Naive thymus-derived CD4-positive, alpha-beta T cell (primary cell): ENCODE measurements at regions not wholly inside any gene's neighbourhood (a gene's known extent, or its start where the extent isn't known, plus 50 kb on each side); places are given as distances from the start of the nearest gene placed in this dataset.

Source experiments
- ATAC-seq: fragments of 150-1000 bp; cut with Tn5 transposase; 2 replicates; pipeline ENCODE4 v1.10.0; 2021; ENCODE audit warnings: mild to moderate bottlenecking, moderate library complexity
- CTCF ChIA-PET: fragments of 350-600 bp; sonication (Branson Sonifier 250); formaldehyde crosslinking; loops from one replicate; lab custom pipeline; 2021; ENCODE audit warnings: antibody characterized with exemption; lab: Charles Lee
- POLR2A ChIA-PET: fragments of 350-600 bp; sonication (Branson Sonifier 250); formaldehyde crosslinking; loops from one replicate; lab custom pipeline; 2021; ENCODE audit warnings: antibody characterized with exemption, inconsistent platforms; lab: Charles Lee
- DNase-seq, 9 donors: peaks; one replicate each; pipeline versions ENCODE4 v3.0.0 to v3.0.0-alpha.2; 2020 to 2022; ENCODE audit warnings: mixed read lengths in 1 of 9
- H3K27ac ChIP-seq: one replicate; pipeline ENCODE4 v1.7.0; 2013; ENCODE audit warnings: mild to moderate bottlenecking, low read depth, low read length, moderate library complexity
- H3K27me3 ChIP-seq, 2 donors: one replicate each; pipeline ENCODE4 v1.7.0; 2013; ENCODE audit warnings: low read length in 2 of 2, mild to moderate bottlenecking in 2 of 2, moderate library complexity in 2 of 2; ENCODE audit not compliant: control insufficient read depth in 2 of 2, insufficient read depth in 2 of 2
- H3K36me3 ChIP-seq, 3 experiments: 1 replicate in 2 of 3; 2 replicates in 1 of 3; pipeline ENCODE4 v1.7.0; 2013; ENCODE audit warnings: low read length in 3 of 3, mild to moderate bottlenecking in 3 of 3, moderate library complexity in 1 of 3; ENCODE audit not compliant: insufficient read depth in 3 of 3, control insufficient read depth in 2 of 3
- H3K4me1 ChIP-seq, 2 donors: one replicate each; pipeline ENCODE4 v1.7.0; 2013; ENCODE audit warnings: low read length in 2 of 2, mild to moderate bottlenecking in 2 of 2, moderate library complexity in 1 of 2; ENCODE audit not compliant: control insufficient read depth in 2 of 2, insufficient read depth in 2 of 2
- H3K4me3 ChIP-seq: 2 replicates; pipeline ENCODE4 v1.7.0; 2013; ENCODE audit warnings: mild to moderate bottlenecking, low read length
- H3K9me3 ChIP-seq, 3 experiments: 1 replicate in 2 of 3; 2 replicates in 1 of 3; pipeline ENCODE4 v1.7.0; 2013; ENCODE audit warnings: low read length in 3 of 3; ENCODE audit not compliant: control insufficient read depth in 2 of 3
- H3K27ac Mint-ChIP-seq, 9 donors: one replicate each; pipeline ENCODE4 v1.8.0; 2020 to 2022; ENCODE audit warnings: mixed read lengths in 9 of 9, mild to moderate bottlenecking in 8 of 9, moderate library complexity in 5 of 9, inconsistent platforms in 2 of 9
- H3K27me3 Mint-ChIP-seq, 5 donors: one replicate each; pipeline ENCODE4 v1.8.0; 2021 to 2022; ENCODE audit warnings: mixed read lengths in 5 of 5, mild to moderate bottlenecking in 1 of 5
- H3K36me3 Mint-ChIP-seq, 5 donors: one replicate each; pipeline ENCODE4 v1.8.0; 2020 to 2022; ENCODE audit warnings: mixed read lengths in 5 of 5, mild to moderate bottlenecking in 3 of 5, inconsistent platforms in 1 of 5
- H3K4me1 Mint-ChIP-seq, 7 donors: one replicate each; pipeline ENCODE4 v1.8.0; 2020 to 2022; ENCODE audit warnings: mixed read lengths in 7 of 7, mild to moderate bottlenecking in 3 of 7, inconsistent platforms in 1 of 7
- H3K4me3 Mint-ChIP-seq, 10 donors: one replicate each; pipeline ENCODE4 v1.8.0; 2020 to 2022; ENCODE audit warnings: mild to moderate bottlenecking in 10 of 10, mixed read lengths in 10 of 10, moderate library complexity in 6 of 10, inconsistent platforms in 2 of 10
- H3K9me3 Mint-ChIP-seq, 11 donors: one replicate each; pipeline ENCODE4 v1.8.0; 2020 to 2022; ENCODE audit warnings: mixed read lengths in 11 of 11, mild to moderate bottlenecking in 4 of 11, inconsistent platforms in 1 of 11, moderate library complexity in 1 of 11
- intact Hi-C, 2 donors: fragments of 100-400 bp; cut with micrococcal nuclease; formaldehyde crosslinking; loops; one replicate each; pipeline ENCODE4 v1.15.1; 2023

GRCh38 chr20:19815553-19815991 is 57.5 kb downstream of the RIN2 start:
- Histone ChIP-seq H3K4me1 (no peaks in the 10 kb centered on the region), H3K4me3 (no peak overlapping the region), H3K27ac (no peak overlapping the region), H3K9me3 (no peaks in the 10 kb centered on the region), H3K27me3 (no peaks in the 10 kb centered on the region), H3K36me3 (no peaks in the 10 kb centered on the region)
- CTCF ChIA-PET = no interaction called here
- Mint-ChIP-seq H3K36me3 (no peaks in the 10 kb centered on the region), H3K9me3 (peaks cover 0 to 6% (median 0%) of the 10 kb centered on the region in 11 donors), H3K27ac (no peak overlapping the region), H3K4me3 (no peak overlapping the region), H3K4me1 (no peaks in the 10 kb centered on the region), H3K27me3 (peaks cover 6 to 19% (median 15%) of the 10 kb centered on the region in 5 donors)
- DNase-seq (no peak), ATAC-seq (peak; percentile 85)
- POLR2A ChIA-PET = no interaction called here
- intact Hi-C loops = no loop called here

GRCh38 chr20:19816386-19816785 is 58.3 kb downstream of the RIN2 start:
- intact Hi-C loops = no loop called here
- Histone ChIP-seq H3K4me1 (no peaks in the 10 kb centered on the region), H3K27ac (no peak overlapping the region), H3K27me3 (no peaks in the 10 kb centered on the region), H3K9me3 (no peaks in the 10 kb centered on the region), H3K4me3 (no peak overlapping the region), H3K36me3 (no peaks in the 10 kb centered on the region)
- Mint-ChIP-seq H3K4me1 (no peaks in the 10 kb centered on the region), H3K27me3 (peaks cover 6 to 15% (median 10%) of the 10 kb centered on the region in 5 donors), H3K36me3 (no peaks in the 10 kb centered on the region), H3K9me3 (peaks cover 0 to 11% (median 1%) of the 10 kb centered on the region in 11 donors), H3K4me3 (no peak overlapping the region), H3K27ac (no peak overlapping the region)
- no peak for DNase-seq
- ChIA-PET CTCF (no interaction called here), POLR2A (no interaction called here)
- no peak for ATAC-seq

GRCh38 chr20:19817017-19817416 is 59.0 kb downstream of the RIN2 start:
- Mint-ChIP-seq H3K27ac (no peak overlapping the region), H3K27me3 (peaks cover 6 to 17% (median 10%) of the 10 kb centered on the region in 5 donors), H3K4me3 (no peak overlapping the region), H3K9me3 (peaks cover 0 to 11% (median 2%) of the 10 kb centered on the region in 11 donors), H3K36me3 (no peaks in the 10 kb centered on the region), H3K4me1 (no peaks in the 10 kb centered on the region)
- POLR2A ChIA-PET = no interaction called here
- Histone ChIP-seq H3K9me3 (no peaks in the 10 kb centered on the region), H3K27me3 (no peaks in the 10 kb centered on the region), H3K36me3 (no peaks in the 10 kb centered on the region), H3K27ac (no peak overlapping the region), H3K4me3 (no peak overlapping the region), H3K4me1 (no peaks in the 10 kb centered on the region)
- DNase-seq (no peak), ATAC-seq (no peak)
- intact Hi-C loops = no loop called here
- CTCF ChIA-PET = no interaction called here

GRCh38 chr20:19819149-19819548 is 61.1 kb downstream of the RIN2 start:
- no peak overlapping the region for H3K27ac Mint-ChIP-seq
- Histone ChIP-seq H3K4me1 (no peaks in the 10 kb centered on the region), H3K9me3 (no peaks in the 10 kb centered on the region), H3K27ac (no peak overlapping the region), H3K36me3 (no peaks in the 10 kb centered on the region), H3K4me3 (no peak overlapping the region), H3K27me3 (no peaks in the 10 kb centered on the region)
- H3K36me3 Mint-ChIP-seq = no peaks in the 10 kb centered on the region
- CTCF ChIA-PET = no interaction called here
- POLR2A ChIA-PET = no interaction called here
- ATAC-seq (no peak), DNase-seq (no peak)
- intact Hi-C loops = no loop called here
- H3K4me3 Mint-ChIP-seq = no peak overlapping the region
- no peaks in the 10 kb centered on the region for H3K4me1 Mint-ChIP-seq
- peaks cover 0 to 11% (median 2%) of the 10 kb centered on the region in 11 donors for H3K9me3 Mint-ChIP-seq
- peaks cover 0 to 6% (median 4%) of the 10 kb centered on the region in 5 donors for H3K27me3 Mint-ChIP-seq

GRCh38 chr20:19820555-19821211 is 62.6 kb downstream of the RIN2 start:
- ChIA-PET CTCF (no interaction called here), POLR2A (no interaction called here)
- intact Hi-C loops = no loop called here
- Mint-ChIP-seq H3K9me3 (peaks cover 0 to 11% (median 2%) of the 10 kb centered on the region in 11 donors), H3K27me3 (peaks cover 0 to 6% (median under 1%) of the 10 kb centered on the region in 5 donors), H3K27ac (no peak overlapping the region), H3K4me1 (no peaks in the 10 kb centered on the region), H3K4me3 (no peak overlapping the region), H3K36me3 (no peaks in the 10 kb centered on the region)
- H3K4me1 ChIP-seq = no peaks in the 10 kb centered on the region
- no peak overlapping the region for H3K27ac ChIP-seq
- no peaks in the 10 kb centered on the region for H3K9me3 ChIP-seq
- no peak for DNase-seq
- no peak overlapping the region for H3K4me3 ChIP-seq
- no peaks in the 10 kb centered on the region for H3K36me3 ChIP-seq
- no peaks in the 10 kb centered on the region for H3K27me3 ChIP-seq
- ATAC-seq = no peak

GRCh38 chr20:19821606-19822005 is 63.5 kb downstream of the RIN2 start:
- Histone ChIP-seq H3K27me3 (no peaks in the 10 kb centered on the region), H3K4me1 (no peaks in the 10 kb centered on the region), H3K27ac (no peak overlapping the region), H3K4me3 (no peak overlapping the region), H3K36me3 (no peaks in the 10 kb centered on the region), H3K9me3 (no peaks in the 10 kb centered on the region)
- POLR2A ChIA-PET = no interaction called here
- no peaks in the 10 kb centered on the region for H3K4me1 Mint-ChIP-seq
- DNase-seq = no peak
- H3K36me3 Mint-ChIP-seq = no peaks in the 10 kb centered on the region
- H3K27me3 Mint-ChIP-seq = peaks cover 0 to 6% (median 0%) of the 10 kb centered on the region in 5 donors
- CTCF ChIA-PET = no interaction called here
- no peak overlapping the region for H3K4me3 Mint-ChIP-seq
- ATAC-seq = no peak
- intact Hi-C loops = no loop called here
- no peak overlapping the region for H3K27ac Mint-ChIP-seq
- H3K9me3 Mint-ChIP-seq = peaks cover 0 to 11% (median 2%) of the 10 kb centered on the region in 11 donors

GRCh38 chr20:19823216-19823615 is 65.2 kb downstream of the RIN2 start:
- Mint-ChIP-seq H3K36me3 (no peaks in the 10 kb centered on the region), H3K27me3 (peaks cover 0 to 6% (median 0%) of the 10 kb centered on the region in 5 donors), H3K27ac (no peak overlapping the region), H3K9me3 (peaks cover 0 to 11% (median 0%) of the 10 kb centered on the region in 11 donors), H3K4me3 (no peak overlapping the region), H3K4me1 (peaks cover 0 to 3% (median 2%) of the 10 kb centered on the region in 7 donors)
- H3K4me1 ChIP-seq = no peaks in the 10 kb centered on the region
- no peak overlapping the region for H3K4me3 ChIP-seq
- ChIA-PET CTCF (no interaction called here), POLR2A (no interaction called here)
- no peaks in the 10 kb centered on the region for H3K27me3 ChIP-seq
- intact Hi-C loops = no loop called here
- no peaks in the 10 kb centered on the region for H3K9me3 ChIP-seq
- H3K36me3 ChIP-seq = no peaks in the 10 kb centered on the region
- DNase-seq (no peak), ATAC-seq (no peak)
- H3K27ac ChIP-seq = no peak overlapping the region
